ENCODE measurements at regions not wholly inside any gene's neighbourhood (a gene's known extent, or its start where the extent isn't known, plus 50 kb on each side); places are given as distances from the start of the nearest gene placed in this dataset.

GRCh38 chr9:30010691-30011090, 2373.8 kb upstream of the ACO1 start:
- Histone ChIP-seq H3K36me3 (no peaks in the 10 kb centered on the region), H3K27ac (no peak overlapping the region), H3K27me3 (no peaks in the 10 kb centered on the region), H3K9me3 (no peaks in the 10 kb centered on the region), H3K4me1 (no peaks in the 10 kb centered on the region), H3K4me3 (no peak overlapping the region)
- ATAC-seq (no peak), DNase-seq (no peak)
- intact Hi-C loops (cut with DNase I), result no loop called here
- TF ChIP-seq CTCF (IDR thresholded peaks at IDR 0.05), result no peak

- H3K36me3 ChIP-seq, result no peaks in the 10 kb centered on the region
- H3K9me3 ChIP-seq, result no peaks in the 10 kb centered on the region
- H3K4me1 ChIP-seq, result no peaks in the 10 kb centered on the region
- no peak for TF ChIP-seq CTCF (IDR thresholded peaks at IDR 0.05)
- no peak overlapping the region for H3K4me3 ChIP-seq
- intact Hi-C loops (cut with DNase I), result no loop called here
- ATAC-seq (no peak), DNase-seq (no peak)
- no peaks in the 10 kb centered on the region for H3K27me3 ChIP-seq
- H3K27ac ChIP-seq, result no peak overlapping the region
These were observed 2371.8 kb upstream of the ACO1 start for GRCh38 chr9:30012622-30013021.

- ATAC-seq, result no peak
- H3K9me3 ChIP-seq, result no peaks in the 10 kb centered on the region
- intact Hi-C loops (cut with DNase I), result no loop called here
- H3K27ac ChIP-seq, result no peak overlapping the region
- no peaks in the 10 kb centered on the region for H3K27me3 ChIP-seq
- no peaks in the 10 kb centered on the region for H3K36me3 ChIP-seq
- no peak for DNase-seq
- no peaks in the 10 kb centered on the region for H3K4me1 ChIP-seq
- no peak for TF ChIP-seq CTCF (IDR thresholded peaks at IDR 0.05)
- no peak overlapping the region for H3K4me3 ChIP-seq
These were observed 2369.4 kb upstream of the ACO1 start for GRCh38 chr9:30015073-30015472.

GRCh38 chr9:30020161-30020560, 2364.3 kb upstream of the ACO1 start:
- no peak overlapping the region for H3K4me3 ChIP-seq
- ATAC-seq, result no peak
- H3K4me1 ChIP-seq, result no peaks in the 10 kb centered on the region
- H3K27me3 ChIP-seq, result no peaks in the 10 kb centered on the region
- no peak overlapping the region for H3K27ac ChIP-seq
- no peak for TF ChIP-seq CTCF (IDR thresholded peaks at IDR 0.05)
- H3K36me3 ChIP-seq, result no peaks in the 10 kb centered on the region
- no peak for DNase-seq
- H3K9me3 ChIP-seq, result no peaks in the 10 kb centered on the region
- intact Hi-C loops (cut with DNase I), result no loop called here

GRCh38 chr9:30035761-30036160, 2348.7 kb upstream of the ACO1 start:
- no peak for TF ChIP-seq CTCF (IDR thresholded peaks at IDR 0.05)
- Histone ChIP-seq H3K27ac (no peak overlapping the region), H3K9me3 (no peaks in the 10 kb centered on the region), H3K4me3 (no peak overlapping the region), H3K27me3 (no peaks in the 10 kb centered on the region), H3K4me1 (no peaks in the 10 kb centered on the region), H3K36me3 (no peaks in the 10 kb centered on the region)
- no peak for DNase-seq
- intact Hi-C loops (cut with DNase I), result no loop called here
- no peak for ATAC-seq

- Histone ChIP-seq H3K27ac (no peak overlapping the region), H3K4me3 (no peak overlapping the region), H3K9me3 (no peaks in the 10 kb centered on the region), H3K27me3 (no peaks in the 10 kb centered on the region), H3K36me3 (no peaks in the 10 kb centered on the region), H3K4me1 (no peaks in the 10 kb centered on the region)
- ATAC-seq (no peak), DNase-seq (no peak)
- no peak for TF ChIP-seq CTCF (IDR thresholded peaks at IDR 0.05)
- intact Hi-C loops (cut with DNase I), result no loop called here
These were observed 2347.9 kb upstream of the ACO1 start for GRCh38 chr9:30036558-30036957.
